ENCODE measurements at regions not wholly inside any gene's neighbourhood (a gene's known extent, or its start where the extent isn't known, plus 50 kb on each side); places are given as distances from the start of the nearest gene placed in this dataset.

DNA sequence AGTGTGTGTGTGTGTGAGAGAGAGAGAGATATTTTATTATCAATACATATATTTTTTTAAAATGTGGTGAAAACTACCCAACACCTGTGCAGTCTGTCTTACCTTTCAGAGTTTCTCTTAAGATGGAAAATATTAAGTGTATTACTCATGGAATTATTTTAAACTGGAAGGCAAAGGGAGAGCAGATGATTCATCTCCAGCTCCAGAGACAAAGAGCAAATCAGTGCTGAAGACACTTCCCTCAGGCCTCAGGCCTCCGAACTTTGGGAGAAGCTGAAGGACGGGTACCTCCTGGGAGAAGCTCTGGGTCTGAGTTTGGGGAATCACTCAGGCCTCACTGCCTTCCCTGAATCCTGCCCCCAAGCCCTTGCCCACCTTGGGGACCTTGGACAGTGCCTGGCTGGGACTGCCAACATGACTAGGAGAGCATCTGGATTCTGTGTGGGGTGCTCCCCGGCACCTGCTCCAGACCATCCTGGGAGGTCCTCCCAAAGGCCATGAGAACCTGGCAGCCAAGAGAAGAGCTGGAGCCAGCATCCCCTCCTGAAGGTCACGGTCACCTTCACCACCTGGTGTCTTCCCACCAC, 170.4 kb upstream of the UBL3 start:
- Histone ChIP-seq H3K27ac (ENCODE audit: low read length) (no peak overlapping the region), H3K4me3 (ENCODE audit: control insufficient read depth in 1 of 2, extremely low read depth in 1 of 2, low read length in 1 of 2) (no peak overlapping the region), H3K4me1 (ENCODE audit: control insufficient read depth in 1 of 2, extremely low read depth in 1 of 2, insufficient read depth in 2 of 2, low read length in 2 of 2) (no peaks in the 10 kb centered on the region), H3K36me3 (ENCODE audit: control insufficient read depth in 2 of 2, extremely low read depth in 1 of 2, insufficient read depth in 1 of 2, low read length in 1 of 2) (no peaks in the 10 kb centered on the region), H3K9me3 (no peaks in the 10 kb centered on the region), H3K27me3 (replicated peaks in 1 of 2; ENCODE audit: control insufficient read depth in 2 of 2, extremely low read depth in 1 of 2, insufficient read depth in 2 of 2, low read length in 1 of 2) (peaks cover 0 to 13% of the 10 kb centered on the region in 2 experiments)
- Mint-ChIP-seq H3K27me3 (peaks cover 2 to 3% of the 10 kb centered on the region in 2 donors), H3K4me3 (no peak overlapping the region), H3K4me1 (no peaks in the 10 kb centered on the region), H3K36me3 (no peaks in the 10 kb centered on the region), H3K27ac (no peak overlapping the region), H3K9me3 (no peaks in the 10 kb centered on the region)
- POLR2A ChIA-PET = no interaction called here
- CTCF ChIA-PET = no interaction called here
- WGBS (ENCODE audit: insufficient coverage) = 90% methylated on average over 3 of the region's 4 CpGs
- no peak for ATAC-seq (replicated peaks in 1 of 4)
- DNase-seq = no peak

DNA sequence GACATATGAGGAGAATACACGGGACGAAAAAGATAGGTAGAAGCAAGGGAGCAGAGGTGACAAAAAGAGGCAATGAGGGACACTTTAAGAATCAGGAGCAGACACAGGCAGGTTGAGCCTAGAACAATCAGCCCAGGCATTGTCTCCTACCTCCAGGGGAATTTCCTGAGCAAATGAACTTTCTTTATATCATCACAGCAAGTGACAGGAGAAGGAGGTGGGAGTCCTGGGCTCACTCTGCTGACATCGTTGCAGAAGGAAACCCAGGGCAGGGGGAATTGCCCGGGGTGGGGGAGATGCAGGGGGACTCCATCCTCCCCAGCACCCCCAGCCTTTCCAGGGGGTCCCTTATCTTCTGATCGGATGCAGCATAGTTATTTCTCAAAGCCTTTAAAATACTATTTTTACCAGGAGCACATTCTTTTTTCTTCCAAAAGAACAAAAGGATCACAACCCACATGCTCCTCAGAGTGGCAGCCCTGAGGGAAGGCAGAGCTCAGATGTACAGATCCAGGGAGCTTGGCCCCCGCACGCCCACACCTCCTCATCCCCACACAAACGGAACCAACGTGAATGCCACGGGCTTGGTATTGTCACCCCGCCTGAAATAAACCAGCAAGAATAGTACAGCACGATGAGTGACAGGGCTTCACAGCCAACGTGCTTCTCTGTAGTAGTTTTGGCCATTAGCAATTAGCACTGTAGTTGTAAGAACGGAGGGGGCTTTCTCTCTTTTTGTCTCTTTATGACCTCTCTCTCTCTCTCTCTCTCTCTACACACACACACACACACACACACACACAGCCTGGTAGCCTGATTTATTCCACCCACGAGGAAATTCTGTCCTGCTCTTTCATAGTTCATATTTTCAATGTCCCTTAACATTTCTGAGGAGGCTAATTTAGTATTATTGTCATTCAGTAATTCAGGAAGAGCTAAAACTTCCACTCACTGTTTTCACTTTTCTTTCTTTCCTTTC, 169.5 kb upstream of the UBL3 start:
- no peak overlapping the region for H3K27ac Mint-ChIP-seq
- ATAC-seq (replicated peaks in 1 of 4) = no peak
- POLR2A ChIA-PET = no interaction called here

DNA sequence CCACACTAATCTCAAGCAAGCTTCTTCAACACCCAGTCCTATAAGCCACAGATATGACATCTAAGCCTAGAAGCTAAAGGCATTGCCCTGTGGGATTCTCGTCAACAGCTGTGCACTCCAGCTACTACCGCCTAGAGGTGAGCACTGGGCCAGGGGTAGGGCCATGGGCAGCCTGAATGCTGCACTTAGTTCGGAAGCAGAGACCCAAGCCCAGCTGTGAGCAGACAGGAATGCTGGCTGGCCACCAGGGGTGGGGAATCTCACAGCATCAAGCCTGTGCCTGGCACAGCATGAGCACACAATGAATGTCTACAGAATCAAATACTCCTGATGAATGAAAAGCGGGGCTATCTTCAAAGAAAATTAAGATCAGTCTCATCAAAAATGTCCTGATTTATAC, 167.5 kb upstream of the UBL3 start:
- ChIA-PET POLR2A (interaction anchor here in 1 of 2 donors (0.7 kb wide), 1 partner anchor 60 kb away, joined by 4 read pairs; no protein-coding TSS in a partner anchor), CTCF (no interaction called here)
- ATAC-seq (replicated peaks in 1 of 4) (no peak), DNase-seq (no peak)
- H3K36me3 ChIP-seq (ENCODE audit: control insufficient read depth in 2 of 2, extremely low read depth in 1 of 2, insufficient read depth in 1 of 2, low read length in 1 of 2) = no peaks in the 10 kb centered on the region
- H3K27ac Mint-ChIP-seq = no peak overlapping the region
- peaks cover 6 to 8% (median 8%) of the 10 kb centered on the region in 3 donors for H3K4me1 Mint-ChIP-seq
- H3K9me3 ChIP-seq = no peaks in the 10 kb centered on the region
- H3K4me1 ChIP-seq (ENCODE audit: control insufficient read depth in 1 of 2, extremely low read depth in 1 of 2, insufficient read depth in 2 of 2, low read length in 2 of 2) = no peaks in the 10 kb centered on the region
- H3K4me3 ChIP-seq (ENCODE audit: control insufficient read depth in 1 of 2, extremely low read depth in 1 of 2, low read length in 1 of 2) = no peak overlapping the region
- H3K27me3 Mint-ChIP-seq = peaks cover 3 to 6% of the 10 kb centered on the region in 2 donors
- peaks cover 0 to 14% of the 10 kb centered on the region in 2 experiments for H3K27me3 ChIP-seq (replicated peaks in 1 of 2; ENCODE audit: control insufficient read depth in 2 of 2, extremely low read depth in 1 of 2, insufficient read depth in 2 of 2, low read length in 1 of 2)
- WGBS (ENCODE audit: insufficient coverage) = 89% methylated on average over 3 of the region's 4 CpGs
- H3K4me3 Mint-ChIP-seq = no peak overlapping the region
- no peak overlapping the region for H3K27ac ChIP-seq (ENCODE audit: low read length)
- no peaks in the 10 kb centered on the region for H3K36me3 Mint-ChIP-seq
- H3K9me3 Mint-ChIP-seq = no peaks in the 10 kb centered on the region

More for the DNA sequence above, 169.5 kb upstream of the UBL3 start:
- H3K36me3 ChIP-seq (ENCODE audit: control insufficient read depth in 2 of 2, extremely low read depth in 1 of 2, insufficient read depth in 1 of 2, low read length in 1 of 2) = no peaks in the 10 kb centered on the region
- H3K4me1 Mint-ChIP-seq = no peaks in the 10 kb centered on the region
- no peak overlapping the region for H3K4me3 ChIP-seq (ENCODE audit: control insufficient read depth in 1 of 2, extremely low read depth in 1 of 2, low read length in 1 of 2)
- no peaks in the 10 kb centered on the region for H3K9me3 Mint-ChIP-seq
- H3K27ac ChIP-seq (ENCODE audit: low read length) = no peak overlapping the region
- H3K4me1 ChIP-seq (ENCODE audit: control insufficient read depth in 1 of 2, extremely low read depth in 1 of 2, insufficient read depth in 2 of 2, low read length in 2 of 2) = no peaks in the 10 kb centered on the region
- no peak for DNase-seq
- H3K27me3 ChIP-seq (replicated peaks in 1 of 2; ENCODE audit: control insufficient read depth in 2 of 2, extremely low read depth in 1 of 2, insufficient read depth in 2 of 2, low read length in 1 of 2) = peaks cover 0 to 14% of the 10 kb centered on the region in 2 experiments
- H3K36me3 Mint-ChIP-seq = no peaks in the 10 kb centered on the region
- H3K4me3 Mint-ChIP-seq = no peak overlapping the region
- CTCF ChIA-PET = no interaction called here
- peaks cover 3% of the 10 kb centered on the region in 2 donors for H3K27me3 Mint-ChIP-seq
- no peaks in the 10 kb centered on the region for H3K9me3 ChIP-seq
- 78% methylated on average over 7 of the region's 15 CpGs for WGBS (ENCODE audit: insufficient coverage)

DNA sequence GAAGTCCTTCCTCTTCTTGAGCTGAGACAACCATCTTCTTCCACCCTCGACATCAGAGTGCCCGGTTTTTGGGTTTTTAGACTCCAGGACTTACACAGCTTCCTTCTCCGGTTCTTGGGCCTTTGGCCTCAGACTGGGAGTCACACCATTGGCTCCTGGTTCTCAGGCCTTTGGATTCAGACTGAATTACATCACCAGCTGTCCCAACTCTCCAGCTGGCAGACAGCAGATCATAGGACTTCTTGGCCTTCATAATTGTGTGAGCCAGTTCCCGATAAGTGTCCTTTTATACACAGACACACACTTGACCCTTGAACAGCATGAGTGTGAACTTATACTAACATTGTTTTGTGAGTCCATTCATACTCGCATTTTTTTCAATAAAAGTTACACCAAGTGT, 166.0 kb upstream of the UBL3 start:
- Histone ChIP-seq H3K27me3 (replicated peaks in 1 of 2; ENCODE audit: control insufficient read depth in 2 of 2, extremely low read depth in 1 of 2, insufficient read depth in 2 of 2, low read length in 1 of 2) (peaks cover 0 to 14% of the 10 kb centered on the region in 2 experiments), H3K4me1 (ENCODE audit: control insufficient read depth in 1 of 2, extremely low read depth in 1 of 2, insufficient read depth in 2 of 2, low read length in 2 of 2) (no peaks in the 10 kb centered on the region), H3K27ac (ENCODE audit: low read length) (no peak overlapping the region), H3K36me3 (ENCODE audit: control insufficient read depth in 2 of 2, extremely low read depth in 1 of 2, insufficient read depth in 1 of 2, low read length in 1 of 2) (no peaks in the 10 kb centered on the region), H3K4me3 (ENCODE audit: control insufficient read depth in 1 of 2, extremely low read depth in 1 of 2, low read length in 1 of 2) (no peak overlapping the region), H3K9me3 (no peaks in the 10 kb centered on the region)
- POLR2A ChIA-PET = no interaction called here
- Mint-ChIP-seq H3K4me1 (peaks cover 6 to 8% (median 8%) of the 10 kb centered on the region in 3 donors), H3K4me3 (no peak overlapping the region), H3K9me3 (no peaks in the 10 kb centered on the region), H3K27me3 (peaks cover 3 to 6% of the 10 kb centered on the region in 2 donors), H3K36me3 (no peaks in the 10 kb centered on the region), H3K27ac (no peak overlapping the region)
- CTCF ChIA-PET = no interaction called here
- no peak for DNase-seq
- no peak for ATAC-seq (replicated peaks in 1 of 4)
- WGBS (ENCODE audit: insufficient coverage) = 100% methylated on average over 1 of the region's 5 CpGs

DNA sequence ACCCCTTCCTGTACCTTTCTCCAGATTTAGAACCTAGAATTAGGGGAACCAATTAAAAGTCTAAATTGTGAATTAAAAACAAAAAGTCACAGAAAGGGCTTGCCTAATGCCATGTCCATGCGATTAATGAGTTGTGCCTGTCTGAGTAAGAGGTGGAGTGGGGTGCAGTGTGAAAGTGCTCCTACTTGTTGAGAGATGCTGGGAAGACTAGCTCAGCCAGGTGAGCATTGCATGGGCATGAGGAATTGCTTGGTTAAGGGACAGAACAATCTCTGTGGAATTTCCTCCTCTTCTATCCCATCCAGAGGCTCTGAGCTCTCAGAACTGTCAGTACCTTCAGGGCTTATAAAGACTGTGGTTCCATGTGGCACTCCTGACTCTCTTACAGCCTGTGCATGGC, 159.0 kb upstream of the UBL3 start:
- no peaks in the 10 kb centered on the region for H3K27me3 ChIP-seq (replicated peaks in 1 of 2; ENCODE audit: control insufficient read depth in 2 of 2, extremely low read depth in 1 of 2, insufficient read depth in 2 of 2, low read length in 1 of 2)
- Mint-ChIP-seq H3K4me1 (peaks cover 19 to 20% (median 20%) of the 10 kb centered on the region in 3 donors), H3K27me3 (peaks cover 0 to 10% of the 10 kb centered on the region in 2 donors), H3K36me3 (no peaks in the 10 kb centered on the region), H3K27ac (no peak overlapping the region), H3K9me3 (no peaks in the 10 kb centered on the region), H3K4me3 (no peak overlapping the region)
- ChIA-PET CTCF (no interaction called here), POLR2A (no interaction called here)
- no peaks in the 10 kb centered on the region for H3K36me3 ChIP-seq (ENCODE audit: control insufficient read depth in 2 of 2, extremely low read depth in 1 of 2, insufficient read depth in 1 of 2, low read length in 1 of 2)
- no peaks in the 10 kb centered on the region for H3K9me3 ChIP-seq
- peaks cover 3 to 5% of the 10 kb centered on the region in 2 experiments for H3K4me1 ChIP-seq (ENCODE audit: control insufficient read depth in 1 of 2, extremely low read depth in 1 of 2, insufficient read depth in 2 of 2, low read length in 2 of 2)
- ATAC-seq (replicated peaks in 1 of 4) (no peak), DNase-seq (no peak)
- no peak overlapping the region for H3K4me3 ChIP-seq (ENCODE audit: control insufficient read depth in 1 of 2, extremely low read depth in 1 of 2, low read length in 1 of 2)
- no peak overlapping the region for H3K27ac ChIP-seq (ENCODE audit: low read length)
- WGBS (ENCODE audit: insufficient coverage) = no CpG with 5 or more reads among the region's 1 CpG

DNA sequence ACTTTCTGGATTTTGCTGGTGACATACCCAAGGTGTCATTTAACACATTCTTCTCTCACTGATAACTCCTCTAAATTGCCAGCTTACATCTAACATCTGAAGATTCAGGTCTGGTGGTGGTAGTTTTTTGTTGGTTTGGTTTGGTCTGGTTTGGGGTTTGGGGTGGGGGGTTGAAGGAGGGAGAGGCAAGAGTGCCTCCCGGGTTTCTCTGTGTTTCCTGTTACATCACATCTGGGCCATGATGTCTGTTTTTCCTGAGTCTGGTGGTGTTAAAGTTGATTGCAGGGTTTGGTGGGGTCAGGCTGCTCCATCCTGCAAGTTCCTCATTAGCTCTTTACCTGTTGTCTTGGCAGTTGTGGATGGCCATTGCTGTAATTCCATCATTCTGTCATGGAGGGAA, 155.8 kb upstream of the UBL3 start:
- WGBS (ENCODE audit: insufficient coverage) = 0% methylated on average over 1 of the region's 1 CpG
- Mint-ChIP-seq H3K4me3 (no peak overlapping the region), H3K9me3 (no peaks in the 10 kb centered on the region), H3K27me3 (peaks cover 0 to 8% of the 10 kb centered on the region in 2 donors), H3K27ac (no peak overlapping the region), H3K4me1 (peaks cover 16 to 18% (median 17%) of the 10 kb centered on the region in 3 donors), H3K36me3 (no peaks in the 10 kb centered on the region)
- POLR2A ChIA-PET = interaction anchor here in 1 of 2 donors (0.6 kb wide), 1 partner anchor 156 kb away, joined by 3 read pairs; the partner anchor contains the start of gene UBL3
- Histone ChIP-seq H3K27me3 (replicated peaks in 1 of 2; ENCODE audit: control insufficient read depth in 2 of 2, extremely low read depth in 1 of 2, insufficient read depth in 2 of 2, low read length in 1 of 2) (peaks cover 0 to 3% of the 10 kb centered on the region in 2 experiments), H3K27ac (ENCODE audit: low read length) (no peak overlapping the region), H3K9me3 (no peaks in the 10 kb centered on the region), H3K4me1 (ENCODE audit: control insufficient read depth in 1 of 2, extremely low read depth in 1 of 2, insufficient read depth in 2 of 2, low read length in 2 of 2) (peaks cover 3 to 5% of the 10 kb centered on the region in 2 experiments), H3K4me3 (ENCODE audit: control insufficient read depth in 1 of 2, extremely low read depth in 1 of 2, low read length in 1 of 2) (no peak overlapping the region), H3K36me3 (ENCODE audit: control insufficient read depth in 2 of 2, extremely low read depth in 1 of 2, insufficient read depth in 1 of 2, low read length in 1 of 2) (no peaks in the 10 kb centered on the region)
- ATAC-seq (replicated peaks in 1 of 4) (peak in 1 of 4 experiments; percentile 26), DNase-seq (peak in 1 of 35 experiments; percentile 5)
- CTCF ChIA-PET = interaction anchor here in 1 of 2 donors (0.7 kb wide), 2 partner anchors 150 to 232 kb away, joined by 3 to 4 read pairs; no protein-coding TSS in a partner anchor

Data from T-cell (primary cell).